ENCODE measurements at regions not wholly inside any gene's neighbourhood (a gene's known extent, or its start where the extent isn't known, plus 50 kb on each side); places are given as distances from the start of the nearest gene placed in this dataset.
"Not testable (repeated sequence)": the region's sequence is repeated elsewhere in the genome, so short reads cannot be mapped to it uniquely, and the experiment has no call there.

- no peak for DNase-seq
Measured at GRCh38 chr5:57653636-57654290, 171.2 kb upstream of the ACTBL2 start.

- DNase-seq: no peak
Measured at GRCh38 chr5:57651127-57651526, 168.5 kb upstream of the ACTBL2 start.

GRCh38 chr5:57650360-57651069, 167.9 kb upstream of the ACTBL2 start:
- peak in 1 of 5 experiments; percentile 52 for DNase-seq

DNA sequence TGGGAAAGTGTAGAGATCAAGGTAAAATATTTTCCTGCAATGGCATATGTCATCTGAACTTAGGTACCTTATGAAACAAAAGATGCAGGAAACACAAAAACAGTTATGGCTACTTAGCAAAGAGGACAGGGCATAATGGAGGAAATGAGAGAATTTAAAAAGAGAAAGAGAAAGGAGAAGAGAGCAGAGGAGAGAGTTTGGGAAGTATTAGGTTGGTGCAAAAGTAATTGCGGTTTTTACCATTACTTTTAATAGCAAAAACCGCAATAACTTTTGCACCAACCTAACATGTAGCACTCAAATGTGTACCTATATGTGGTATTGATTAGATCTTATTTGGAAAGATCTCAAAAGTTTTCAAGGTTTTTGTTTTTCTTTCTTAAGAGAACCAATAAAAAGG, 160.1 kb upstream of the ACTBL2 start:
- DNase-seq: no peak

GRCh38 chr5:57642066-57642465, 159.5 kb upstream of the ACTBL2 start:
- DNase-seq: no peak

DNA sequence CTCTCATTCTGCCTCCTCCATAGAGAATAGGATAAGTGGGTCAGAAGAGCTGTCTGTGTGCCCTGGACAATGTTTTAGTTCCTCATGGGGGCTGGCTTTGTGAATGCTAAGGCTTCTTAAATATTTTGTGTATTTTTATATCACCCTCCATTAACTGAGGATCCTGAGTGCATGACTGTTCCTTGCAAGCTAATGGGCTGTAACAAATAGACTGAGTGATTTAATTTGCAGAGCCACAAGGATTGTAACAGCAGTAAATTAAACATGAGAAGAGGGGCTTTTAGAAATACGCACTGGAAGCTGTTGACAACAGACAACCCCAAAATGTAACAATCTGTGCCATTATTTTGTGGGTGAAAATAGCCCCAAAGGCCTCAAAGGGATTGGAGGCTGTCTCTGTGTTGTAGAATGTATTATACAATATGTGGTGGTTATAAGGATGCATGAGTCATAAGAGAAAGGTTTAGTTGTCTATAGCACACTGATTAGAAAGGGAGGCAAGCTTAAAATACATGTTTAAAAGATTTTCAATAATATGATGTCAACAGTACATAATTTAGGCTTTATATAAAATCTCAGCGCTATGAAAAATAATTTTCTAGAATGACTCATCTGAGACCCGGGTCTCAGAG, 152.7 kb upstream of the ACTBL2 start:
- no peak for DNase-seq

DNA sequence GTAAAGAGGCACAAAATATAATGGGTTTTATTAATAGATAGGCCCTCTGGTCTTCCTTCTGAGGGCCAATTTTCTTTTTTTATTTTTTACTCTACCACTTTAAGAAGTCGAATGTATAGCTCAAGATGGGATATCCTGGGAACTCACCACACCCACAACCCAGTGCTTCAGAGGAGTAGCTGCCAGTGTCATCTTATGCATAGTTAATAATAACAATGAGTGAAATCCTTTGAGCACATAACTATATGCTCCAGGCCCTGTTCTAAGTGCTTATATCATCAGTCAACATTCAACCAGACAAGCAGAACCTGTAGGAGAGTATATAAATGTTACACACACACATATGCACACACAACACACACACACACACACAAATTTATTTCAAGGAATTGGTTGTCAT, 150.3 kb upstream of the ACTBL2 start:
- DNase-seq: no peak

GRCh38 chr5:57631139-57631538, 148.5 kb upstream of the ACTBL2 start:
- not testable (repeated sequence) for DNase-seq

DNA sequence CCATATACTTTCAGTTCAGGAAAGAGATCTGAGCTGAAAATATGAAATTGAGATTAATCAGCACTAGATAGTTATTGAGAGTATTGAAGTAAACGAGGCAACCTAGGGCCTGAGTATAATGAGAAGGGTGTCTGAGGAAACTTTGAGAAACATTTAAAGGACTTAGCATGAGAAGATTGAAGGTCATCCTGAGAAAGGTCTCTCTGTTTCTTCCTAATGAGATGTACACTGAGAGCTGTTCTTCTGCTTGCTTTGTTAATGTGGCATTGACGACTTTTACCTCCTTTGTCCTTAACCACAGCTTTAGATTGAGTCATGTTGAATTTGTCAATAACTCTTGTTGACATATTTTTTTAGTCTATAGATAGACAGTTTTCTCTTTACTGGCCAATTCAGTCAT, 145.1 kb upstream of the ACTBL2 start:
- no peak for DNase-seq

- no peak for DNase-seq
Measured at GRCh38 chr5:57626703-57627102, 144.1 kb upstream of the ACTBL2 start.

GRCh38 chr5:57621624-57622023, 139.0 kb upstream of the ACTBL2 start:
- DNase-seq: no peak

GRCh38 chr5:57618767-57619381, 136.3 kb upstream of the ACTBL2 start:
- DNase-seq: no peak

DNA sequence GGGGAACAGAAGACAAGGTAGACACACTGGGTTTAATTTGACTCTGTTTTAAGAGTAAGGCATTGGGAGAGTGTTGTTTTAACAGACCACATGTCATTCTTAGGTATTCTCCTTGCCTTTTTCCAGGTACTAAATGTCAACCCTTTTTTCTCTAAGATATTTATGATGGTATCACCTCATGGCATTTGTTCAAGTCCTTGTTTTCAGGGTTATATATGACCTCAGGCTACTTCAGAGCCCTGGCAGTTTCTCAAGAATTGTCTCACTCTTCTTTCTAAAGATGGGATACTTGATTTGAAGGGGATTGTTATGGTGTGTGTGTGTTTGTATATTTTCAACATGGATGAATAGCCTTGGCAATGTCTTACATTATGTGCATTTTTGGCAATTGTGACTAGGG, 131.1 kb upstream of the ACTBL2 start:
- DNase-seq: no peak

- peak in 1 of 5 experiments; percentile 80 for DNase-seq
Measured at GRCh38 chr5:57611177-57611576, 128.6 kb upstream of the ACTBL2 start.

DNA sequence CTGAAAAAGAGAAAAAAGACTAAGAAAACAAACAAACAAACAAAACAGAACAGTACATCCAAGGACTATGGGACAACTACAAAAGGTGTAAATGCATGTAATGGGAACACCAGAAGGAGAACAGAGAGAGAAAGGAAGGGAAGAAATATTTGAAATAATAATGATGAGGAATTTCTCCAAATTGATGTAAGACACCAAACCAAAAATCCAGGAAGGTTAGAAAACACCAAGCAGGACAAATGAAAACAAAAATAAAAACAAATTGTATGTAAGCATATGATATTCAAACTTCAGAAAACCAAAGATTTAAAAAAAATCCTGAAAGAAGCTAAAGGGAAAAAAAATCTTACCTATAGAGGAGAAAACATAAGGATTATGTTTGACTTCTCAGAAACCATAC, 125.9 kb upstream of the ACTBL2 start:
- DNase-seq: no peak

DNA sequence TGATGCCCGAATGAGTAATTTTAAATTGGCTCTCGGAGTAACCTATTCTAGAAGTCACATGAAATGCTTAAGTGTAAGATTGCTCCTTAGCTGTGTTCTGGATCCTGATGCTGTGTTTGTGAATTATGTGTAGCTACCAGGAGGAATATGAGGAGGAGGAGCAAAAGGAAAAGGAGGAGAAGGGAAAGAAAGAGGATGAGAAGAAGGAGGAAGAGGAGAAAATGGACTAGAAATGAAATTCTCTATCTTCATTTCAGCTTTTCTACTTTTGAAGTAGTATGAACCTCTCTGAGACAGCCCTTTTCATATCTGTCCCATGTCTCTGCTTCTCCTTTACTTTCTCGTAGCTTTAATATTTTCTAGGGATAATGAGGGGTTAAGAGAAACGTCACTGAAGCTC, 119.4 kb upstream of the ACTBL2 start:
- DNase-seq: no peak

- no peak for DNase-seq
Measured at GRCh38 chr5:57600321-57600720, 117.7 kb upstream of the ACTBL2 start.

DNA sequence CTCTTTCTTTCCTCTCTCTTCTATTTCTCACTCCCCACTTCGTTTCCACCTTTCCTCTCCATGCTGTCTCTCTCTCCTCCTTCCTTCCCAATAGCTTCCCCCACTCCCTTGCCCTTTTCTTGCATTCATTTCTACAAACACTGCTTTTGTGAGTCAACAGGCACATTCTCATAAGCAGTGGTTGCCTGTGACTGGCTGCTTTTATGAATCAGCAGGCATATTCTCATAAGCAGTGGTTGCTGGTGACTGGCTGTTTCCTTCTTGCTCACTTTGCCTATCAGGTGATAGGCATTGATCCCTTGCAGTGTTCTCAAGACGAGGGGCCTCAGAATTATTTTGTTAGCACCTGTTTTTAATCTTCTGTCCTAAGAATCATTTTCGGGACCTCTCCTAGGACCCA, 116.1 kb upstream of the ACTBL2 start:
- peak in 1 of 5 experiments; percentile 67 for DNase-seq

DNA sequence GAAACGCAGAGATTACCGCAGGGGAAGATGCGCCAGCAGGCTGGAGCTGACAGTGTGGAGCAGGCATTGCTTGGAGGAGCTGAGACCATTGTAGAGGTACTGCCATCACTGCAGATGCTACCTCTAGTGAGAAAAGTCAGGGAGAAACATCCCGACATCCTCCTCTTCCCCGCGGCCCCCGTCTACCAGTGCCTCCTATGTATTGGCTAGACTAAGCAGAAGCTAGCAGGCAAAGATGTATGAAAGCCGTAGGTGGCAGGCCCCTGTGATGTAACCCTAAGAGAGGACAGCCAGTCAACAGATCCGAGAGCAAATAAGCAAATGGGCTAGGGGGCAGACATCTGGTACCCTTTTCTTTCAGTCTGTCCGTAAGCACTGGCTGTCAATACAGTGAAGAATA, 115.5 kb upstream of the ACTBL2 start:
- no peak for DNase-seq

DNA sequence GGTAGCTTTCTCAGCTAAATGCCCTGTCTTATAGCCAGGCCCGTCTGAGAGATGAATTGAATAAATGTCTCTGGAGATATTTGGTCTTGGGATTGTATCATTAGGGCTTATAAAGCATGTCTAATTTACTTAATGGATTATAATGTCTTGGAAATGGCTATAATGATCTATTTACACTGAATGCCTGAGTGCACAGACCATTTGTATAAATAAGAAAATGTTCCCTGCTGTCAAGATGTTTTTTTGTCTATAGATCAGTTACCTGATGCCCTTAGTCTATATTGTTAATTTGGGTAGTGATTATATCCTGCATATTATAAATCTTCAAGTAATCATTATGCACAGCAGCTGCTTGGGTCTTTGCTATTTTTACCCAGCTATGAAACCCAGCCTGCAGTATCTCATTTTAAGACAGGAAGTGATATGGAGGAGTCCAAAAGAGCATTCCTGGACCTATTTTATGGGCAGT, 112.9 kb upstream of the ACTBL2 start:
- no peak for DNase-seq

DNA sequence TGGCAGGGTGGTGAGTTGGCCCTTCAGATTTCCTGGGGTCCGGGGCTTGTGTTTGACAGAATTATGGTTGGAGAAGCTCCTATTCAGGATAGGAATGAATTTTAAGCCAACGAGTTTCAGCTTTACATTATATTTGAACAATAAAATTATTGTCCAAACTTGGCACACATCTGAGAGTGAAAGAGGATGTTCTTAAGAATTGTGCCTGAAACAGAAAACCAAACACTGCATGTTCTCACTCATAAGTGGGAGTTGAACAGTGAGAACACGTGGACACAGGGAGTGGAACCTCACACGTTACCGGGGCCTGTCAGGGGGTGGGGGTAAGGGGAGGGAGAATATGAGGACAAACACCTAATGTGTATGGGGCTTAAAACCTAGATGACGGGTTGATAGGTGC, 111.8 kb upstream of the ACTBL2 start:
- DNase-seq: no peak

DNA sequence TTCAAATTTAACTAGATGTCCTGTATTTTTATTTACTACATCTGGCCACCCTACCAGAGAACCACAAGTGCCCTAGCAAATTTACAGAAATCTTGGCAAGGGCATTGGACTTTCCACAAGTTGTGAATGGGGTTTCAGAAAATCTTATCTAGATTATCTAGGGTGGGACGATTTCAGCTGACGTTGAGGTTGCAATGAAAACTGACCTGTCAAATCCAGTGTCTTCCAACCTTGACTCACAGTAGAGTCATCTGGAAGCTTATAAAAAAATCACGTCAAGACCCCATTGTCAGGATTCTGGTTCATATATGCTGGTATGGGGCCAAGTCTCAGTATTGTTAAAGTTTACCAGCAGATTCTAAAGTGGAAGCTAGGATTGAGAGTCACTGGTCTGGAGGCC, 109.6 kb upstream of the ACTBL2 start:
- no peak for DNase-seq

- no peak for DNase-seq
Measured at GRCh38 chr5:57586649-57587048, 104.0 kb upstream of the ACTBL2 start.
